Neuronal stem cell (in vitro differentiated cells): ENCODE measurements at regions not wholly inside any gene's neighbourhood (a gene's known extent, or its start where the extent isn't known, plus 50 kb on each side); places are given as distances from the start of the nearest gene placed in this dataset.
A peak's percentile ranks its signal among the peaks of the same experiment; 100 is the strongest.

Experiments used
- DNase-seq: peaks from one replicate; pipeline ENCODE4 v3.0.0-alpha.2; 2013; ENCODE audit warnings: low spot score
- H2AFZ ChIP-seq: one replicate; pipeline ENCODE4 v1.6.1; 2013; ENCODE audit warnings: mild to moderate bottlenecking, low read length, inconsistent platforms
- H2AK5ac ChIP-seq: 2 replicates; pipeline ENCODE4 v1.6.1; 2013; ENCODE audit warnings: low read depth, mild to moderate bottlenecking, inconsistent platforms, low read length, moderate library complexity, mixed read lengths
- H2BK120ac ChIP-seq: 2 replicates; pipeline ENCODE4 v1.6.1; 2013; ENCODE audit warnings: low read depth, mild to moderate bottlenecking, inconsistent platforms, low read length, moderate library complexity, mixed read lengths
- H2BK12ac ChIP-seq: one replicate; pipeline ENCODE4 v1.6.1; 2013; ENCODE audit warnings: low read length, inconsistent platforms
- H2BK15ac ChIP-seq: 2 replicates; pipeline ENCODE4 v1.6.1; 2013; ENCODE audit warnings: mild to moderate bottlenecking, low read length, inconsistent platforms, mixed read lengths
- H2BK5ac ChIP-seq: one replicate; pipeline ENCODE4 v1.6.1; 2013; ENCODE audit warnings: inconsistent platforms, mild to moderate bottlenecking, low read length, moderate library complexity
- H3K14ac ChIP-seq: one replicate; pipeline ENCODE4 v1.6.1; 2013; ENCODE audit warnings: low read length, inconsistent platforms
- H3K18ac ChIP-seq: 2 replicates; pipeline ENCODE4 v1.6.1; 2013; ENCODE audit warnings: low read length, inconsistent platforms
- H3K23ac ChIP-seq: 2 replicates; pipeline ENCODE4 v1.6.1; 2013; ENCODE audit warnings: low read depth, mild to moderate bottlenecking, mixed read lengths, low read length, inconsistent platforms; ENCODE audit not compliant: poor library complexity
- H3K27ac ChIP-seq: replicated peaks from 3 replicates; pipeline ENCODE4 v1.5.1; 2013; ENCODE audit warnings: low read length, inconsistent platforms
- H3K27me3 ChIP-seq, 3 experiments: 2 replicates each; pipeline ENCODE4 v1.6.1; 2013; ENCODE audit warnings: low read length in 3 of 3, mild to moderate bottlenecking in 2 of 3, inconsistent platforms in 1 of 3, low read depth in 1 of 3, mixed read lengths in 1 of 3, moderate library complexity in 1 of 3; ENCODE audit not compliant: control insufficient read depth in 3 of 3, insufficient read depth in 3 of 3
- H3K36me3 ChIP-seq, 2 donors: replicated peaks in 1 of 2; 2 replicates each; pipeline ENCODE4 v1.6.1; 2013; ENCODE audit warnings: low read length in 2 of 2; ENCODE audit not compliant: control insufficient read depth in 2 of 2, insufficient read depth in 2 of 2
- H3K4ac ChIP-seq: 2 replicates; pipeline ENCODE4 v1.6.1; 2013; ENCODE audit warnings: inconsistent platforms, mild to moderate bottlenecking, low read length, moderate library complexity
- H3K4me1 ChIP-seq, 2 donors: 1 replicate in 1 of 2; 2 replicates in 1 of 2; pipeline ENCODE4 v1.6.1; 2013; ENCODE audit warnings: low read length in 2 of 2, low read depth in 1 of 2; ENCODE audit not compliant: control insufficient read depth in 2 of 2, insufficient read depth in 1 of 2
- H3K4me2 ChIP-seq: one replicate; pipeline ENCODE4 v1.6.1; 2013; ENCODE audit warnings: mild to moderate bottlenecking, low read length, inconsistent platforms; ENCODE audit not compliant: insufficient read depth, poor library complexity, severe bottlenecking
- H3K4me3 ChIP-seq, 2 donors: 2 replicates each; pipeline ENCODE4 v1.5.1; 2013; ENCODE audit warnings: low read length in 2 of 2, mild to moderate bottlenecking in 2 of 2, inconsistent platforms in 1 of 2, moderate library complexity in 1 of 2
- H3K79me1 ChIP-seq: one replicate; pipeline ENCODE4 v1.6.1; 2013; ENCODE audit warnings: low read depth, mild to moderate bottlenecking, inconsistent platforms, low read length, moderate library complexity
- H3K9ac ChIP-seq: one replicate; pipeline ENCODE4 v1.6.1; 2013; ENCODE audit warnings: mild to moderate bottlenecking, low read depth, low read length, inconsistent platforms; ENCODE audit not compliant: poor library complexity
- H3K9me3 ChIP-seq, 2 donors: replicated peaks in 1 of 2; 2 replicates each; pipeline versions ENCODE3 to v1.6.1; 2013; ENCODE audit warnings: low read length in 2 of 2, mild to moderate bottlenecking in 2 of 2, inconsistent platforms in 1 of 2, low read depth in 1 of 2, mixed read lengths in 1 of 2, moderate library complexity in 1 of 2; ENCODE audit not compliant: control insufficient read depth in 2 of 2, insufficient read depth in 1 of 2
- H4K8ac ChIP-seq: one replicate; pipeline ENCODE4 v1.6.1; 2013; ENCODE audit warnings: low read depth, mild to moderate bottlenecking, inconsistent platforms, low read length, moderate library complexity
- H4K91ac ChIP-seq: one replicate; pipeline ENCODE4 v1.6.1; 2013; ENCODE audit warnings: low read length, low read depth, mild to moderate bottlenecking, inconsistent platforms; ENCODE audit not compliant: poor library complexity
- WGBS, 2 donors: extraction: QIAGEN DNeasy Blood & Tissue Kit; methylation state at CpG; one replicate each; pipeline ENCODE4 v1.1.7; 2013; ENCODE audit warnings: missing lambda C conversion rate in 2 of 2, mixed read lengths in 1 of 2; ENCODE audit not compliant: insufficient read length in 2 of 2, insufficient replicate concordance in 1 of 2; ENCODE audit errors: extremely low coverage in 2 of 2; 5-methylcytosine and 5-hydroxymethylcytosine counted together

DNA sequence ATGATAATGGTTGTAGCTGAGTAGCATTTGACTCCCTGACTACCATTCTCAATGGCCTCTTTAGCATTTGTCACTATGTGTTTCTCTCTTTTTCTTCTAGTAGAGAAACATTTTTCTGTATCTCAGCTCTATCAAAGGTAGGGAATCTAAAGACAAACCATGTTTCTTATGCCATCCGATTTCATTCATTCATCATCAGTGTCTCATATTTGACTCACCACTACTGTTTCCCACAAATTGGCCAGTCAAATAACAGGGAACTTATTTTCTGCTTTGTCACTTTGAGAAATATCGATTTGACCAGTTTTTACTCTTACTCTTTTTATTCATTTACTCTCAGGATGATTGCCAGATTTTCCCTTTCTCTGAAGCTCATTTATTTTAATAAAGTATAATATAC is 282.3 kb downstream of the TMEM167A start:
- Histone ChIP-seq H3K4me3 (no peak overlapping the region), H2BK120ac (no peak overlapping the region), H3K27me3 (no peaks in the 10 kb centered on the region), H2BK12ac (no peak overlapping the region), H3K79me1 (no peaks in the 10 kb centered on the region), H2AK5ac (no peak overlapping the region), H3K4ac (no peak overlapping the region), H3K18ac (no peak overlapping the region), H3K23ac (no peak overlapping the region), H2BK15ac (no peak overlapping the region), H3K4me1 (peaks cover 0 to 11% of the 10 kb centered on the region in 2 donors), H3K36me3 (no peaks in the 10 kb centered on the region), H3K9ac (no peak overlapping the region), H3K27ac (no peak overlapping the region), H4K91ac (no peak overlapping the region), H2BK5ac (no peak overlapping the region), H3K14ac (no peak overlapping the region), H4K8ac (no peak overlapping the region), H2AFZ (no peak overlapping the region), H3K9me3 (peaks cover 0 to 4% of the 10 kb centered on the region in 2 donors), H3K4me2 (no peak overlapping the region)
- WGBS, 2 donors, result no CpG with 5 or more reads among the region's 2 CpGs
- no peak for DNase-seq

GRCh38 chr5:82793808-82794419 is 283.3 kb downstream of the TMEM167A start:
- no peak overlapping the region for H3K4me2 ChIP-seq
- peaks cover 0 to 11% of the 10 kb centered on the region in 2 donors for H3K4me1 ChIP-seq
- DNase-seq, result peak; percentile 21
- no peak overlapping the region for H2AK5ac ChIP-seq
- no peak overlapping the region for H3K4me3 ChIP-seq
- no peak overlapping the region for H3K23ac ChIP-seq
- no peak overlapping the region for H4K91ac ChIP-seq
- H2BK120ac ChIP-seq, result no peak overlapping the region
- H3K79me1 ChIP-seq, result no peaks in the 10 kb centered on the region
- no peak overlapping the region for H2BK12ac ChIP-seq
- WGBS, 2 donors, result no CpG with 5 or more reads among the region's 4 CpGs
- peak overlapping the region; percentile 65 for H3K27ac ChIP-seq
- no peak overlapping the region for H2BK5ac ChIP-seq
- H2AFZ ChIP-seq, result peak overlapping the region; percentile 12
- H3K18ac ChIP-seq, result no peak overlapping the region
- H3K9me3 ChIP-seq, result peaks cover 0 to 4% of the 10 kb centered on the region in 2 donors
- H4K8ac ChIP-seq, result no peak overlapping the region
- no peak overlapping the region for H3K4ac ChIP-seq
- no peak overlapping the region for H3K9ac ChIP-seq
- H3K27me3 ChIP-seq, result no peaks in the 10 kb centered on the region
- no peaks in the 10 kb centered on the region for H3K36me3 ChIP-seq
- no peak overlapping the region for H2BK15ac ChIP-seq
- no peak overlapping the region for H3K14ac ChIP-seq

DNA sequence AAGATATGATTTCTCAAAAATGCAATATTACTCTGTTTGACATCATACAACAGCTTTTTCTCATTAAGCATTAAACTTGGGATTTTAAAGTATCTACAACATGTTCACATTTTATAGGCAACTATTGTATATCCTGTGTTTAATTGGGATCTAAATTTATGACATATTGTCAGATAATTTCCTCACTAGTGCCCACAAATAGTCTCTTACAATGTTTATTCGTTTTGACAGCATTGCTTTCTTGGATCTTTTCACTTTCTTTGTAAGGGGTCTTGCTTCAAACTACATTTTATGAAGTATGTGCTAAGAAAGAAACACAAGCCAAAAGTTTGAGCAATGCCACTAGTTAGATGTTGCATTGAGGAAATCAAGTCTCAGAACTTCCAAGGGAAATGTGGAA is 285.1 kb downstream of the TMEM167A start:
- H3K4me2 ChIP-seq, result no peak overlapping the region
- no peak overlapping the region for H3K14ac ChIP-seq
- no CpG with 5 or more reads among the region's 1 CpG for WGBS, 2 donors
- no peak overlapping the region for H2BK120ac ChIP-seq
- no peak overlapping the region for H2BK15ac ChIP-seq
- H2BK5ac ChIP-seq, result no peak overlapping the region
- H3K4ac ChIP-seq, result no peak overlapping the region
- H3K9me3 ChIP-seq, result peaks cover 0 to 4% of the 10 kb centered on the region in 2 donors
- no peaks in the 10 kb centered on the region for H3K27me3 ChIP-seq
- no peaks in the 10 kb centered on the region for H3K79me1 ChIP-seq
- H4K91ac ChIP-seq, result no peak overlapping the region
- H3K27ac ChIP-seq, result no peak overlapping the region
- H2AFZ ChIP-seq, result no peak overlapping the region
- no peak overlapping the region for H3K18ac ChIP-seq
- no peak overlapping the region for H3K9ac ChIP-seq
- DNase-seq, result no peak
- no peak overlapping the region for H2AK5ac ChIP-seq
- no peaks in the 10 kb centered on the region for H3K36me3 ChIP-seq
- no peak overlapping the region for H3K23ac ChIP-seq
- H3K4me1 ChIP-seq, result peaks cover 0 to 10% of the 10 kb centered on the region in 2 donors
- no peak overlapping the region for H2BK12ac ChIP-seq
- no peak overlapping the region for H4K8ac ChIP-seq
- H3K4me3 ChIP-seq, result no peak overlapping the region

DNA sequence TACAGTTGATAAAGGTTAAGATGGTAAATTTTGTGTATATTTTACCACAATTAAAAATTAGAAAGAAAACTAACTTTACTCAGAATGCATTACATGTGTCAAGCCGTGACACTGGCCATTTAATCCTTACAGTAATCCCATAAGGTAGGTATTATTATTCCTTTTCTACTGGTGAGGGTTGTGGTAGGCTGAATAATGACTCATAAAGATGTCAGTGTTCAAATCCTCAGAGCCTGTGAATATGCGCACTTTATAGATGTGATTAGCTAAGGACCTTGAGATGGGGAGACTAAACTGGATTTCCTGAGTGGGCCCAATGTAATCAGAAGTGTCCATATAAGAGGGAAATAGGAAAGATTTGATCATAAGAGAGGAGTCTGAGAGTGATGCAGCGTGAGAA is 288.1 kb downstream of the TMEM167A start:
- H2BK120ac ChIP-seq, result no peak overlapping the region
- no peaks in the 10 kb centered on the region for H3K36me3 ChIP-seq
- H2AK5ac ChIP-seq, result no peak overlapping the region
- no peak overlapping the region for H2BK12ac ChIP-seq
- H3K23ac ChIP-seq, result no peak overlapping the region
- H2BK5ac ChIP-seq, result no peak overlapping the region
- H4K8ac ChIP-seq, result no peak overlapping the region
- no peak for DNase-seq
- no CpG with 5 or more reads among the region's 3 CpGs for WGBS, 2 donors
- no peaks in the 10 kb centered on the region for H3K79me1 ChIP-seq
- H3K27ac ChIP-seq, result no peak overlapping the region
- no peak overlapping the region for H3K4ac ChIP-seq
- H2AFZ ChIP-seq, result no peak overlapping the region
- H3K18ac ChIP-seq, result no peak overlapping the region
- H4K91ac ChIP-seq, result no peak overlapping the region
- no peak overlapping the region for H3K4me2 ChIP-seq
- no peaks in the 10 kb centered on the region for H3K27me3 ChIP-seq
- peaks cover 0 to under 1% of the 10 kb centered on the region in 2 donors for H3K4me1 ChIP-seq
- no peak overlapping the region for H3K9ac ChIP-seq
- no peak overlapping the region for H3K4me3 ChIP-seq
- no peak overlapping the region for H3K14ac ChIP-seq
- H2BK15ac ChIP-seq, result no peak overlapping the region
- peaks cover 0 to 4% of the 10 kb centered on the region in 2 donors for H3K9me3 ChIP-seq
